ENCODE measurements at regions not wholly inside any gene's neighbourhood (a gene's known extent, or its start where the extent isn't known, plus 50 kb on each side); places are given as distances from the start of the nearest gene placed in this dataset.

DNA sequence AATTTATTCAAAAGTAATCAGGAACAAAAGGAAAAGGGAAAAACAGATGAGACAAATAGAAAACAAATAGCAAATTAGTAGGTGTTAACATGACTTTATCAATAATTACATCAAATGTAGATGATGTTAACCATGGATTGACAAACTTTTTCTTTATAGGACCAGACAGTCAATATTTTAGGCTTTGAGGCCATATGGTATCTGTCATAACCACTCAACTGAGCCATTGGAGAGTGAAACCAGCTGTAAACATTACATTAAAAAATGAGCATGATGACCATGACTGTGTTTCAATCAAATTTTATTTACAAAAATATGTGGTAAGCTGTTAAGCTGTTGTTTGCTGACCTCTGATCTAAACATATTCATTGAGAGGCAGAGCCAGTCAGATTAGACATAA, 118.5 kb upstream of the NWD2 start:
- no peak for DNase-seq

DNA sequence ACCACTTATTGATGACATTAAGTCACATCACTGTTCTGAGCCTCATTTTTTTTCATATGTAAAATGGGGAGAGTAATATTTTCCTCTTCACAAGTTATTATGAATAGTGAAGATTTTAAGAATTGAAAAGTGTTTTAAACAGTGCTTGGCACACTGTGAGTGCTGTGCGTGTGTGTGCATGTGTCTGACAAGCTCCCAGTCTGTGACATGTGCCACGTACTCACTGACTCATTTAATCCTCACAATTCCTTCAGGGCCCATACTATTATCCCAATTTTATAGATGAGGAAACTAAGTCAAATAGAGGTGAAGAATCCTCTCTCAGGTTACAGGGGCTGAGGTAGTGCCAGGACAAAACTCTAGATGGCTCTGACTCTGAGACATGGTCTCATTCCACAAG, 114.1 kb upstream of the NWD2 start:
- no peak for DNase-seq

DNA sequence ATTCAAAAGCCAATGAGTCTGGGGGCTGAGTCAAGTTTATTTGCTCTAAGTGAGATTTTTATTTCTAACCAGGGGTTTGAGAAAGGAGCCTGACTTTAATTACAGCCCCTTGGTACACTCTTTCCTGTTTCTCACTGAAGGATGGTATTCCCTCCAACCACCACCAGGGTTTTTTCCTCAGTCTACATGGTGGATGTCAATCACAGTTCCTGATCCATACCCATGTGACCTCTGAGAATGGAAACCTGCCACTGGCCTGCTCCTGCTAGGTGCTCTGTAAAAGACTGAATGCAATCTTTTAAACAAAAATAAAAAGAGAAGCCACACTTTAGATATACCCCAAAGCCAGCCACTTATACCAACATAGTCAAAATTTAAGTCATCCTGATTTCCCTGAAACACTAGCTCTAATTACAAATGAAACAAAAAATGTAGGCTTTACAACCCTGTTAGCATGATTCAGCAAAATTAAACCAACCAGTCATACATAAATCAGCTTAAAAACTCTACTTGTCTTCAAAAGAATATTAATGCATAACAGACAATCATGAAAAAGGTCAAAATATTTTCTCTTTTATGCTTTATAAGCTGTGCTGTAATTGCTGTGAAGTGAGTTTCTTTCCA, 112.1 kb upstream of the NWD2 start:
- DNase-seq, result no peak

DNA sequence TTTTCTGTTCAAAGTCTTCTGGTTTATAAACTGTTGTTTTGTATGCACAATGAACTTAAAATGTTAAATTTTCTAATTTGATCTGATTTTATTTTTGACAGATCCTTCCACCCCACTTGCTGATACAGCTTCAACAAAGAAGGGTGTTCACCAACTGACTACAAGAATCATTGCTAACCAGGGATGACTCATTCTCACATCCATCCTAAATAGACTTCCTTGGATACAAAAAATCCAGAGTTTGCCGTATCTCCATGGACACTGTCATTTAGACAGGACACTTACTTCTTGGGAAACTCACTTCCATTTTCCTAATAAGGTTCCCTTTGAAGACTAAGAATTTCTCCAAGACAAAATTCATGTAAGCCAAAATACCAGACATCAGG, 111.6 kb upstream of the NWD2 start:
- no peak for DNase-seq

DNA sequence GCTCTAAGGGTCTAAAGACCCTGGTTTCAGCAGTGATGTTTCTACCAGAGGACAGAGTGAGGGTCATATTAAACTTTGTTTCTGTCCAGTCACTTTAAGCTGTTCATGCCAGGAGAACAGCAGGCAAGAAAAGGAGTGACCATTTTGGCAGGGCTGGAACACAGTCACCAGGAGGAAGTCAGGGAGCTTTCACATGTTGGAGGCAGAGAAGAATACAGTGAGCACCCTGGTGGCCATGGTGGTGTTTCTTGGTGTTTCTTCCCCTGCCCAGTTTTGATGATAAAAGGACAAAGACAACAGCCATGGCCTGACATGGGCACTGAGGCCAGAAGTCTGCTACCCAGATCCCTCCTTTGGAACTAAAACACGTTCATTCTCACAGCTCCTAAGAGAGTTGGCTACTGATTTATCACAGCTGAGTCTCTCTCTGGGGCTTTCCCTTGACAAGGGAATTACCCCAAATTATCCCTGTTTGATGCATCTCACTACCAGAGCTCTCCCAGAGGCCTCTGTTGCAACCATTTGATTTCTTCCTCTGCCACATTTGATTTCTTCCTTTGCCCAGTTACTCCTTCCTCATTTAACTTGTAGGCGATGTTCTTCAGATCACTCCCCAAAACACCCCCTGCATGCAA, 106.4 kb upstream of the NWD2 start:
- DNase-seq, result no peak

DNA sequence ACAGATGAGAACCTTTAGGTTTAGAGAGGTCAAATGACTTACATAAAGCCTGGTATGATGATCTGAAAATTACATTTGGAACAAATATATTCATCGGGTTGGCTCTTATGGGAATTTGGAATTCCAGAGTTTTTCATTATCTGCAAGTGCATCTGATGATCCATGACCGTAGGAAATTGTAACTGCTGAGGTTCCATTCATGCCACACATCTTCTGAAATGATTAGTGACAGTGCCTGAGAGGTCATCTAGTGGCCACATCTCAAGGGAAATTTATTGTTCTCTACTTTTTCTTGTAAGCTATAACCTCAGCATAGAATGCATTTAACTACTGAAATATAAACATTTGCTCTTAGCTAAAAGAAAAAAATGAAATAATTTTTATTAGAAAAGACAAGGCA, 105.8 kb upstream of the NWD2 start:
- DNase-seq, result no peak

DNA sequence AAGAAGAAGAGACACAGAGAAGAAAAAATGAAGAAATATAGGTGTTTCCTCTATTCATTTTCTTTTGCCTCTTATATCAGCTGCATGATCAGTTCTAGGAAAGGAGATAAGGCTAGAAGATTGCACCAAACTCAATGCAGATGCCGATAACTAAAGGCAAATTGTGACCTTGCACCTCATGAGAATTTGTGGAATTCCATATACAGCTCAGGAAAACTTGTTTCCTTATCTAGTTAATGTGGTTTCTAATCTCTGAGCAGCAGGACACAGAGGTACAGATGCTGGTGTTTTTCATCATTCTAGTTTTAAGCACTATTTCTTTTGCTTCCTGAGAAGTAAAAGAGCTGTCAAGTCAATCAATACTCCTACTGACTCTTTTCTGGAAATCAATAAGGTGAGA, 104.6 kb upstream of the NWD2 start:
- DNase-seq, result no peak

DNA sequence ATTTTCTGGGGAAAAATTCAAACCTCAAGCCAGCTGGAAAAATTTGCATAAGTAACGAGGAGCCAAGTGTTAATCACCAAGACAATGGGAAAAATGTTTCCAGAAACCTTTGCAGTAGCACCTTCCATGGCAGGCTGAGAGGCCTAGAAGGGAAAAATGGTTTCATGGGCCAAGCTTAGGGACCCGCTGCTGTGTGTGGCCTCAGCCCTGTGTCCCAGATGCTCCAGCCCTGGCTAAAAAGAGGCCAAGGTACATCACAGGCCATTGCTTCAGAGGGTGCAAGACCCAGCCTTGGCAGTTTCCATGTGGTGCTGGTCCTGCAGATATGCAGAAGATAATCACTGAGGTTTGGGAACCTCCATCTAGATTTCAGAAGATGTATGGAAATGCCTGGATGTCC, 98.3 kb upstream of the NWD2 start:
- DNase-seq, result no peak

DNA sequence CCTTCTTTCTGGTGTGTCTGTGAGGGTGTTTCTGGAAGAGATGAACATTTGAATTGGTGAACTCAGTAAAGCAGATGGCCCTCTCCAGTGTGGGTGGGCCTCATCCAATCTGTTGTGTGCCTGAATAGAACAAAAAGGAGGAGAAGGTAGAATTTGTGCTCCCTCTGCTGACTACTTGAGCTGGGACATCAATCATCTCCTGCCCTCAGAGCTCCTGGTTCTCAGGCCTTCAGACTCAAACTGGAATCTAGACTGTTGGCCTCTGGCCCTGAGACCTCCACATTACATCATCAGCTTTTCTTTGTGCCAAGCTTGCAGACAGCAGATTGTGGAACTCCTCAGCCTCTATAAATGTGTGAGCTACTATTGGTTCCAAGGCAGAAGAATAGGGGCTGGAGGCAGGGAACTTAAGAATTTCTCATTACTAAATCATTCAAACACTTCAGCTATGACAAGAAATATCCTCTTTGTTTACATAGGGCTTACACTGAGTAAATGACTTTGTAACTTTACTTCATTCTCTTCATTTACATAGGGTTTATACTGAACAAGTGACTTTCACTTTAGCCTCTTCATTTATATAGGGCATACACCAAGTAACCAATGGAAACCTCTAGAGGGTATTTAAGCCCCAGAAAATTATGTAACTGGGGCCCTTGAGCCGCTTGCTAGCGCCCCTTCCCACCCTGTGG, 86.9 kb upstream of the NWD2 start:
- no peak for DNase-seq

DNA sequence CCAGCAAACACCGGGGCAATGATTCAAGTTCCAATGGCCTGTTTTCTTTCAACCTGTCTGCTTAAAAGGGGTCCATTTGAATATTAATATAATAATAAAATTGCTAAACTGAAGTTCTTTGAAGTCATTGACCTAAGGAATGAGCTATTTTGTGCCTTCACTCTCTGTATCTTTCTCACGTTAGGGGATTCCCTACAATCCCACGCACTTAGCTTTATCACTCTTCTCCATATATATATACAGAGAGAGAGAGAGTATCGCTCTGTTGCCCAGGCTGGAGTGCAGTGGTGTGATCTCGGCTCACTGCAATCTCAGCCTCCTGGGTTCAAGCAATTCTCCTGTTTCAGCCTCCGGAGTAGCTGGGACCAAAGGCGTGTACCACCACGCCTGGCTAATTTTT, 83.9 kb upstream of the NWD2 start:
- DNase-seq, result no peak

DNA sequence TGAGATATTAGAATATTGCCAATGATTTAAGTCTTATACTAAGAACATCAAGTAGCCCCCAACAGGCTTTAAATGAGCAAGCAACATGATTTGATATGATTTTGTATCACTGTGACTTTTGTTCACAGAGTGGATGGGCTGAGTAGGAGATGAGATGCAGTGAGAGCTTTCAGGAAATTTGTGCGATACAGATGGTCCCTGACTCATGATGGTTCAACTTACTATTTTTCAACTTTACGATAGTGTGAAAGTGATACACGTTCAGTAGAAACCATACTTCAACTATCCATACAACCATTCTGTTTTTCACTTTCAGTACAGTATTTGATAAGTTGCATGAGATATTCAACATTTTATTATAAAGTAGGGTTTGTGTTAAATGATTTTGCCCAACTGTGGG, 78.7 kb upstream of the NWD2 start:
- no peak for DNase-seq

DNA sequence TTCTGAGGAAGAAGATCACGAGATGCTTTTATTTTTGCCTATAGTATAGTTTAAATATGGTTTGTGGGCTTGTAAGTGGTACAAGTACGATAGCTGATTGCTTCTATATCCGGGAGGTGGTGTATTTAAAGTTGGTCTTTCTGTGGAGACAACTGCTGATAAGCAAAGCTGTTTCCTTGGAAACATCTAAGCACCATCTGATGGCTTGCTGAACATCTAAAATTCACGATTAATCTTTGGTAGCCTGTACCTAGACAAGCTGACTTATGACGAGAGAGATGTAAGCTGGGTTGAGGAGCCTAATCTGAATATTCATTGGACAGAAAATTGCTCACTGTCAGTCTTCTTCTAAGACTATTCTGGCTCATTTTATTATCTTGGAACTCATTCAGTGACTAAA, 74.6 kb upstream of the NWD2 start:
- no peak for DNase-seq

DNA sequence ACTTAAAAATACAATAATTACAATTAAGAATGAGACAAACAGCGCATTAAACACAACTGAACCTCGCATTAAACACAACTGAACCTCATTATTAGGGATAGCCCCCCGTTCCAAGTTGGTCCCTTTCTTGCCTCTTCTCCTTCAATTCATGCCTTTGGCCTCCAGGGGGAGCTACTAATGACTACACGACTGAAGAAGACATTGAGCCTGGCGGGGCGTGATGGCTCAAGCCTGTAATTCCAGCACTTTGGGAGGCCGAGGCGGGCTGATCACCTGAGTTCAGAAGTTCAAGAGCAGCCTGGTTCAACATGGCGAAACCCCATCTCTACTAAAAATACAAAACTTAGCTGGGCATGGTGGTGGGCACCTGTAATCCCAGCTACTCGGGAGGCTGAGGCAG, 56.4 kb upstream of the NWD2 start:
- no peak for DNase-seq

Data from CD4-positive, alpha-beta T cell treated with Interleukin-4 for 4 hours (primary cell).